ENCODE measurements at regions not wholly inside any gene's neighbourhood (a gene's known extent, or its start where the extent isn't known, plus 50 kb on each side); places are given as distances from the start of the nearest gene placed in this dataset.

DNA sequence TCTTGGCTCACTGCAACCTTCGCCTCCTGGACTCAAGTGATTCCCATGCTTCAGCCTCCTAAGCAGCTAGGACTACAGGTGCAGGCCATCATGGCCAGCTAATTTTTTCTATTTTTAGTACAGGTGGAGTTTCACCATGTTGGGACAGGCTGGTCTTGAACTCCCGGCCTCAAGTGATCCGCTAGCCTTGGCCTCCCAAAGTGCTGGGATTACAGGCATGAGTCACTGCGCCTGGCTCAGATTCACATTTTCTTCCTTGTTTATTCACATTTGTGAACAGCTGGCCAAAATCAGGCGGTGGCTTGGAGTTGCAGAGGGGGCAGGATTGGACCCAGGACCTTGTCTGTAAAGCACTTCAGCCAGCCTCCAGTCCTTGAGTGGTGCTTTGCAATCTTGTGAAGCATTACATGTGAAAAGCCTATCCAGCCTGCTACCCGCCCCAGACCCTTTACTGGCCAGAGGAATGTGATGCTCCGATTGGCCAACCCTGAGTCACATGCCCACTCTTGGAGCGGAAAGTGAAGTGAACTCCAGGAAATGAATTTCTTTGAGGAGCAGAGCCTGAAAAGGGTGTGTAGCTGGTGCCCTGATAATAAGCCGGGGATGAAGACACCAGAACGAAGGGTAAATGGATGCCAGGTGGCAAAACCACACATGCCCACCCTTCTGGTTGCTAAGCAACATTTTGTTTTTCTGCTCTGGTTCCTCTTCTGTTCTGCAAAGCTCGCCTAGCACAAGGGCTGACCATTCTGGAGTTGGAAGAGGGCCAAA lies 62.6 kb upstream of the PTPRJ start (continued):
- TF ChIP-seq EP400 (IDR thresholded peaks at IDR 0.05): peak; percentile 67
- peak in 1 of 2 experiments; percentile 25; a peak in 1 of 4 replicates for TF ChIP-seq TBL1XR1 (IDR thresholded peaks at IDR 0.05; ENCODE audit: low read length in 2 of 2)
- TF ChIP-seq XRCC4 (IDR thresholded peaks at IDR 0.05; ENCODE audit: extremely low read depth, insufficient read depth, insufficient read length): no peak
- TF ChIP-seq, protein P1, sequence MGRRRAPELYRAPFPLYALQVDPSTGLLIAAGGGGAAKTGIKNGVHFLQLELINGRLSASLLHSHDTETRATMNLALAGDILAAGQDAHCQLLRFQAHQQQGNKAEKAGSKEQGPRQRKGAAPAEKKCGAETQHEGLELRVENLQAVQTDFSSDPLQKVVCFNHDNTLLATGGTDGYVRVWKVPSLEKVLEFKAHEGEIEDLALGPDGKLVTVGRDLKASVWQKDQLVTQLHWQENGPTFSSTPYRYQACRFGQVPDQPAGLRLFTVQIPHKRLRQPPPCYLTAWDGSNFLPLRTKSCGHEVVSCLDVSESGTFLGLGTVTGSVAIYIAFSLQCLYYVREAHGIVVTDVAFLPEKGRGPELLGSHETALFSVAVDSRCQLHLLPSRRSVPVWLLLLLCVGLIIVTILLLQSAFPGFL (CRISPR knock-in tag; IDR thresholded peaks at IDR 0.05): 0 out of 2 replicates have a peak, but pooled peaks have one; percentile 35
- TF ChIP-seq LARP7 (IDR thresholded peaks at IDR 0.05): no peak
- no peak for TF ChIP-seq KDM5B (IDR thresholded peaks at IDR 0.05; ENCODE audit: insufficient replicate concordance, low read depth, low read length)
- TF ChIP-seq JUND (IDR thresholded peaks at IDR 0.05; ENCODE audit: borderline replicate concordance, low read depth, low read length): peak; percentile 86
- peak; percentile 68; the same call in 2 of the 3 replicates for TF ChIP-seq JUND (tag; IDR thresholded peaks at IDR 0.05; ENCODE audit: borderline replicate concordance, low read depth, low read length)
- no peak for TF ChIP-seq ZBTB7A (IDR thresholded peaks at IDR 0.05; ENCODE audit: borderline replicate concordance, control insufficient read depth, low read depth, low read length)
- TF ChIP-seq, protein P2, sequence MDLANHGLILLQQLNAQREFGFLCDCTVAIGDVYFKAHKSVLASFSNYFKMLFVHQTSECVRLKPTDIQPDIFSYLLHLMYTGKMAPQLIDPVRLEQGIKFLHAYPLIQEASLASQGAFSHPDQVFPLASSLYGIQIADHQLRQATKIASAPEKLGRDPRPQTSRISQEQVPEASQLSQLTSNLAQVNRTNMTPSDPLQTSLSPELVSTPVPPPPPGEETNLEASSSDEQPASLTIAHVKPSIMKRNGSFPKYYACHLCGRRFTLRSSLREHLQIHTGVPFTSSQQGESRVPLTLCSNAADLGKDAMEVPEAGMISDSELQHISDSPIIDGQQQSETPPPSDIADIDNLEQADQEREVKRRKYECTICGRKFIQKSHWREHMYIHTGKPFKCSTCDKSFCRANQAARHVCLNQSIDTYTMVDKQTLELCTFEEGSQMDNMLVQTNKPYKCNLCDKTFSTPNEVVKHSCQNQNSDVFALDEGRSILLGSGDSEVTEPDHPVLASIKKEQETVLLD (IDR thresholded peaks at IDR 0.05): no peak
- no peak for TF ChIP-seq ZBED1 (IDR thresholded peaks at IDR 0.05)
- no peak for TF ChIP-seq NELFE (IDR thresholded peaks at IDR 0.05; ENCODE audit: insufficient read depth, insufficient read length)
- TF ChIP-seq, protein P3, sequence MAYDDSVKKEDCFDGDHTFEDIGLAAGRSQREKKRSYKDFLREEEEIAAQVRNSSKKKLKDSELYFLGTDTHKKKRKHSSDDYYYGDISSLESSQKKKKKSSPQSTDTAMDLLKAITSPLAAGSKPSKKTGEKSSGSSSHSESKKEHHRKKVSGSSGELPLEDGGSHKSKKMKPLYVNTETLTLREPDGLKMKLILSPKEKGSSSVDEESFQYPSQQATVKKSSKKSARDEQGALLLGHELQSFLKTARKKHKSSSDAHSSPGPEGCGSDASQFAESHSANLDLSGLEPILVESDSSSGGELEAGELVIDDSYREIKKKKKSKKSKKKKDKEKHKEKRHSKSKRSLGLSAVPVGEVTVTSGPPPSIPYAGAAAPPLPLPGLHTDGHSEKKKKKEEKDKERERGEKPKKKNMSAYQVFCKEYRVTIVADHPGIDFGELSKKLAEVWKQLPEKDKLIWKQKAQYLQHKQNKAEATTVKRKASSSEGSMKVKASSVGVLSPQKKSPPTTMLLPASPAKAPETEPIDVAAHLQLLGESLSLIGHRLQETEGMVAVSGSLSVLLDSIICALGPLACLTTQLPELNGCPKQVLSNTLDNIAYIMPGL (CRISPR knock-in tag; IDR thresholded peaks at IDR 0.05): no peak
- TF ChIP-seq HEY1 (CRISPR knock-in tag; IDR thresholded peaks at IDR 0.05; ENCODE audit: borderline replicate concordance): no peak
- TF ChIP-seq THRAP3 (IDR thresholded peaks at IDR 0.05; ENCODE audit: borderline replicate concordance): no peak
- TF ChIP-seq ZNF224 (CRISPR knock-in tag; IDR thresholded peaks at IDR 0.05): no peak
- peak; percentile 57 for TF ChIP-seq RBBP5 (IDR thresholded peaks at IDR 0.05; ENCODE audit: borderline replicate concordance, insufficient read depth, low read length, poor library complexity, severe bottlenecking)
- peak; percentile 99 for TF ChIP-seq NFATC3 (IDR thresholded peaks at IDR 0.05)

All from K562 (cell line).